ENCODE measurements at regions not wholly inside any gene's neighbourhood (a gene's known extent, or its start where the extent isn't known, plus 50 kb on each side); places are given as distances from the start of the nearest gene placed in this dataset.

- no peak for TF ChIP-seq CTCF (conservative IDR thresholded peaks at IDR 0.05)
- WGBS, 2 experiments (ENCODE audit: insufficient coverage in 1 of 2, insufficient read length in 1 of 2) = 20 to 86% methylated on average over 1 to 2 of the region's 2 CpGs
- Histone ChIP-seq H3K9ac (ENCODE audit: extremely low read depth, low read length, poor library complexity, severe bottlenecking) (no peak overlapping the region), H3K36me3 (ENCODE audit: control insufficient read depth, insufficient read depth, low read length) (no peaks in the 10 kb centered on the region), H3K9me3 (ENCODE audit: control insufficient read depth, low read length) (no peaks in the 10 kb centered on the region), H3K27ac (ENCODE audit: low read depth, low read length) (no peak overlapping the region), H3K4me1 (ENCODE audit: control insufficient read depth, insufficient read depth, low read length) (no peaks in the 10 kb centered on the region), H3K27me3 (ENCODE audit: control insufficient read depth, insufficient read depth, low read length, poor library complexity, severe bottlenecking) (no peaks in the 10 kb centered on the region), H3K4me3 (ENCODE audit: low read length) (no peak overlapping the region)
- H3K4me3 Mint-ChIP-seq = no peak overlapping the region
- no peaks in the 10 kb centered on the region for H3K9me3 Mint-ChIP-seq
- H3K4me1 Mint-ChIP-seq = no peaks in the 10 kb centered on the region
- H3K27ac Mint-ChIP-seq = no peak overlapping the region
- no peak for DNase-seq
- H3K27me3 Mint-ChIP-seq (ENCODE audit: insufficient read depth) = no peaks in the 10 kb centered on the region
- no peaks in the 10 kb centered on the region for H3K36me3 Mint-ChIP-seq (ENCODE audit: low read depth)
Measured at GRCh38 chr2:156098506-156098905, 234.0 kb downstream of the NR4A2 start.

- Mint-ChIP-seq H3K36me3 (ENCODE audit: low read depth) (peaks cover 12% of the 10 kb centered on the region), H3K4me3 (no peak overlapping the region), H3K27me3 (ENCODE audit: insufficient read depth) (no peaks in the 10 kb centered on the region), H3K9me3 (peaks cover 10% of the 10 kb centered on the region), H3K4me1 (peaks cover 3% of the 10 kb centered on the region), H3K27ac (no peak overlapping the region)
- Histone ChIP-seq H3K4me3 (ENCODE audit: low read length) (no peak overlapping the region), H3K27ac (ENCODE audit: low read depth, low read length) (no peak overlapping the region), H3K9ac (ENCODE audit: extremely low read depth, low read length, poor library complexity, severe bottlenecking) (no peak overlapping the region), H3K4me1 (ENCODE audit: control insufficient read depth, insufficient read depth, low read length) (no peaks in the 10 kb centered on the region), H3K9me3 (ENCODE audit: control insufficient read depth, low read length) (no peaks in the 10 kb centered on the region), H3K36me3 (ENCODE audit: control insufficient read depth, insufficient read depth, low read length) (no peaks in the 10 kb centered on the region), H3K27me3 (ENCODE audit: control insufficient read depth, insufficient read depth, low read length, poor library complexity, severe bottlenecking) (no peaks in the 10 kb centered on the region)
- no peak for TF ChIP-seq CTCF (conservative IDR thresholded peaks at IDR 0.05)
- 94 to 100% methylated on average over 3 to 4 of the region's 5 CpGs for WGBS, 2 experiments (ENCODE audit: insufficient coverage in 1 of 2, insufficient read length in 1 of 2)
- DNase-seq = no peak
Measured at GRCh38 chr2:156088587-156088986, 243.9 kb downstream of the NR4A2 start.

- Histone ChIP-seq H3K27ac (ENCODE audit: low read depth, low read length) (no peak overlapping the region), H3K36me3 (ENCODE audit: control insufficient read depth, insufficient read depth, low read length) (no peaks in the 10 kb centered on the region), H3K9me3 (ENCODE audit: control insufficient read depth, low read length) (no peaks in the 10 kb centered on the region), H3K4me3 (ENCODE audit: low read length) (no peak overlapping the region), H3K4me1 (ENCODE audit: control insufficient read depth, insufficient read depth, low read length) (peaks cover 4% of the 10 kb centered on the region), H3K9ac (ENCODE audit: extremely low read depth, low read length, poor library complexity, severe bottlenecking) (no peak overlapping the region), H3K27me3 (ENCODE audit: control insufficient read depth, insufficient read depth, low read length, poor library complexity, severe bottlenecking) (no peaks in the 10 kb centered on the region)
- TF ChIP-seq CTCF (conservative IDR thresholded peaks at IDR 0.05) = no peak
- 83 to 90% methylated on average over 1 to 2 of the region's 2 CpGs for WGBS, 2 experiments (ENCODE audit: insufficient coverage in 1 of 2, insufficient read length in 1 of 2)
- Mint-ChIP-seq H3K9me3 (peaks cover 17% of the 10 kb centered on the region), H3K36me3 (ENCODE audit: low read depth) (peaks cover 18% of the 10 kb centered on the region), H3K27me3 (ENCODE audit: insufficient read depth) (no peaks in the 10 kb centered on the region), H3K27ac (no peak overlapping the region), H3K4me3 (no peak overlapping the region), H3K4me1 (peaks cover 7% of the 10 kb centered on the region)
- DNase-seq = no peak
Measured at GRCh38 chr2:156087875-156088274, 244.6 kb downstream of the NR4A2 start.

Measured in endodermal cell (in vitro differentiated cells).